B cell (primary cell): ENCODE measurements at regions not wholly inside any gene's neighbourhood (a gene's known extent, or its start where the extent isn't known, plus 50 kb on each side); places are given as distances from the start of the nearest gene placed in this dataset.

Source experiments
- CTCF ChIP-seq: fragments of 200-600 bp; IDR thresholded peaks from one replicate; pipeline ENCODE4 v1.8.0; 2022; ENCODE audit warnings: antibody characterized with exemption, mild to moderate bottlenecking
- EZH2 ChIP-seq: IDR thresholded peaks from 2 replicates; pipeline ENCODE4 v1.6.1; 2012; ENCODE audit warnings: borderline replicate concordance, low read depth, mild to moderate bottlenecking, moderate library complexity, low read length; ENCODE audit not compliant: insufficient read depth, poor library complexity, severe bottlenecking

GRCh38 chr13:18233783-18234299 lies 947.8 kb downstream of the TUBA3C start:
- TF ChIP-seq CTCF (no peak), EZH2 (no peak)
